ENCODE measurements at regions not wholly inside any gene's neighbourhood (a gene's known extent, or its start where the extent isn't known, plus 50 kb on each side); places are given as distances from the start of the nearest gene placed in this dataset.
A peak's percentile ranks its signal among the peaks of the same experiment; 100 is the strongest.
"Not testable (repeated sequence)": the region's sequence is repeated elsewhere in the genome, so short reads cannot be mapped to it uniquely, and the experiment has no call there.

DNA sequence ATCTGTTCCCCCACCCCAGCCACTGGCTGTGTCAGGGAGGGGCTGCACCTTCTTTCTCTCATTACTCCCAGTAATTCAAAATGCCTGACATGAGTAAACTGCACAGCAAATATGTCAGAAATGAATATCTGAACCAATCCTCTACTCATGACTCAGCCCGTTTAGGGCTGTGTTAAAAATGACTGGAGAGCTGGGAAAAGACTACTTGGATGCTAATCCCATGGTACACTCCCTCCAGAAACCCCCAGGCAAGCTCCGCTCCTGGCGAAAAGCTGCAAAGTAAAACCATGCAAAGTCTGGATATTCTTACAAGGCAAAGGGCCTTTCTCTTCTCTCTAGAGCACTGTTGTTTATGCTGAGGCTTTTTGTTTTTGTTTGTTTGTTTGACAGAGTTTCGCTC lies 448.1 kb upstream of the DYNLRB2 start:
- H2BK120ac ChIP-seq (ENCODE audit: insufficient read depth, low read length, poor library complexity) = no peak overlapping the region
- no peak overlapping the region for H4K12ac ChIP-seq (ENCODE audit: low read depth, low read length)
- no peaks in the 10 kb centered on the region for H3K27me3 ChIP-seq (ENCODE audit: insufficient read depth, low read length)
- no peak overlapping the region for H3K14ac ChIP-seq (ENCODE audit: low read length)
- peaks cover 0 to 3% of the 10 kb centered on the region in 2 experiments for H3K4me1 ChIP-seq (ENCODE audit: control insufficient read depth in 1 of 2, insufficient read depth in 2 of 2, low read length in 2 of 2)
- no peak overlapping the region for H3K4ac ChIP-seq (ENCODE audit: low read depth, low read length)
- no peak overlapping the region for H2BK12ac ChIP-seq (ENCODE audit: low read length)
- no peak overlapping the region for H3K23ac ChIP-seq (ENCODE audit: low read length)
- no peaks in the 10 kb centered on the region for H3K79me1 ChIP-seq (ENCODE audit: low read length)
- DNase-seq = peak; percentile 79 to 88
- H3K36me3 ChIP-seq (ENCODE audit: control insufficient read depth in 1 of 2, insufficient read depth in 2 of 2, low read length in 2 of 2) = no peaks in the 10 kb centered on the region
- H3K79me2 ChIP-seq (ENCODE audit: control insufficient read depth, insufficient read depth, low read length, poor library complexity) = no peaks in the 10 kb centered on the region
- H2AK5ac ChIP-seq (ENCODE audit: low read length) = no peak overlapping the region
- H2BK5ac ChIP-seq (ENCODE audit: low read depth, low read length, poor library complexity) = no peak overlapping the region
- no peak overlapping the region for H4K8ac ChIP-seq (ENCODE audit: low read depth, low read length)
- no peak overlapping the region for H3K9ac ChIP-seq (ENCODE audit: low read length)
- H3K4me3 ChIP-seq (ENCODE audit: low read depth, low read length) = no peak overlapping the region
- no peaks in the 10 kb centered on the region for H3K9me3 ChIP-seq (ENCODE audit: insufficient read depth, low read depth, low read length)
- no peak overlapping the region for H3K4me2 ChIP-seq (ENCODE audit: low read length)
- no peak overlapping the region for H2AFZ ChIP-seq (ENCODE audit: insufficient read depth, low read length, poor library complexity)
- no peak overlapping the region for H3K18ac ChIP-seq (ENCODE audit: low read length)
- no peak overlapping the region for H3K27ac ChIP-seq (ENCODE audit: low read depth, low read length)
- no CpG with 5 or more reads among the region's 4 CpGs for WGBS (ENCODE audit: extremely low coverage, insufficient coverage, insufficient read length)
- no peak overlapping the region for H4K91ac ChIP-seq (ENCODE audit: low read depth, low read length)

DNA sequence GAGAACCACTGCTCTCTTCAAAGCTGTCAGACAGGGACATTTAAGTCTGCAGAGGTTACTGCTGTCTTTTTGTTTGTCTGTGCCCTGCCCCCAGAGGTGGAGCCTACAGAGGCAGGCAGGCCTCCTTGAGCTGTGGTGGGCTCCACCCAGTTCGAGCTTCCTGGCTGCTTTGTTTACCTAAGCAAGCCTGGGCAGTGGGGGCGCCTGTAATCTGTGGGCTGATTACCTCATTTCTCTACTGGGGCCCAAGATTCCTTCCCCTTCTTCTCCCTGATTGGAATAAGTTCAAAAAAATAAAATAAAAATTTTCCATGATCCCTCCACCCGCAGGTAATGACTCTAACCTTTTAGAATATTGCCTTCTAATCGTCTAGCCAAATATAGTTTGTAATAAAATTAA lies 449.3 kb upstream of the DYNLRB2 start:
- H4K91ac ChIP-seq (ENCODE audit: low read depth, low read length); H3K23ac ChIP-seq (ENCODE audit: low read length); H4K12ac ChIP-seq (ENCODE audit: low read depth, low read length); DNase-seq; H3K36me3 ChIP-seq (ENCODE audit: control insufficient read depth in 1 of 2, insufficient read depth in 2 of 2, low read length in 2 of 2); H3K4me1 ChIP-seq (ENCODE audit: control insufficient read depth in 1 of 2, insufficient read depth in 2 of 2, low read length in 2 of 2); H3K79me1 ChIP-seq (ENCODE audit: low read length); H3K9ac ChIP-seq (ENCODE audit: low read length); H3K18ac ChIP-seq (ENCODE audit: low read length); H2BK120ac ChIP-seq (ENCODE audit: insufficient read depth, low read length, poor library complexity); H3K14ac ChIP-seq (ENCODE audit: low read length); H3K4me2 ChIP-seq (ENCODE audit: low read length); H2BK12ac ChIP-seq (ENCODE audit: low read length); H2AFZ ChIP-seq (ENCODE audit: insufficient read depth, low read length, poor library complexity); H4K8ac ChIP-seq (ENCODE audit: low read depth, low read length); H2AK5ac ChIP-seq (ENCODE audit: low read length); H3K4me3 ChIP-seq (ENCODE audit: low read depth, low read length); H2BK5ac ChIP-seq (ENCODE audit: low read depth, low read length, poor library complexity); H3K27ac ChIP-seq (ENCODE audit: low read depth, low read length); H3K79me2 ChIP-seq (ENCODE audit: control insufficient read depth, insufficient read depth, low read length, poor library complexity); H3K27me3 ChIP-seq (ENCODE audit: insufficient read depth, low read length); H3K9me3 ChIP-seq (ENCODE audit: insufficient read depth, low read depth, low read length); H3K4ac ChIP-seq (ENCODE audit: low read depth, low read length): not testable (repeated sequence)
- no CpG with 5 or more reads among the region's 4 CpGs for WGBS (ENCODE audit: extremely low coverage, insufficient coverage, insufficient read length)

DNA sequence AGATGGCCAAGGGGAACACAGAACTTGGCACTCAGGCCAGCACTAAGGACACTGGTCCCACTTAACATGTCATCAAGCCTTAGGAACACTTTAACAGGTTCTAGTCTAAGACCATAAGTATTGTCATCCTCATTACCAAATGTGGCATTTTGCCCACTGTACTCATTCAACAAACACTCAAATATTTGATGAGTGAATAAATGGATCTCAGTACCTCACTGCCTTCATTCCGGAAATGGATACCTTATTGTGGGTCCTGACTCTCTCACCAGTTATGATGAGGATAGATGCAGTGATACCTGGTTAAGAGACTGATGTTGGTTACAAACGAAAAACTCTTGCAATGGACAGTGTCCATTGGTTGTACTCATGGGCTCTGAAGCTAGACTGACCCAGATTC lies 455.2 kb upstream of the DYNLRB2 start:
- Histone ChIP-seq H3K14ac (ENCODE audit: low read length) (no peak overlapping the region), H3K4me3 (ENCODE audit: low read depth, low read length) (no peak overlapping the region), H3K9ac (ENCODE audit: low read length) (no peak overlapping the region), H3K4me2 (ENCODE audit: low read length) (no peak overlapping the region), H4K8ac (ENCODE audit: low read depth, low read length) (no peak overlapping the region), H3K27ac (ENCODE audit: low read depth, low read length) (no peak overlapping the region), H2AFZ (ENCODE audit: insufficient read depth, low read length, poor library complexity) (no peak overlapping the region), H2AK5ac (ENCODE audit: low read length) (no peak overlapping the region), H3K36me3 (ENCODE audit: control insufficient read depth in 1 of 2, insufficient read depth in 2 of 2, low read length in 2 of 2) (no peaks in the 10 kb centered on the region), H3K4me1 (ENCODE audit: control insufficient read depth in 1 of 2, insufficient read depth in 2 of 2, low read length in 2 of 2) (peaks cover 0 to 2% of the 10 kb centered on the region in 2 experiments), H3K18ac (ENCODE audit: low read length) (no peak overlapping the region), H2BK120ac (ENCODE audit: insufficient read depth, low read length, poor library complexity) (no peak overlapping the region), H3K4ac (ENCODE audit: low read depth, low read length) (no peak overlapping the region), H3K9me3 (ENCODE audit: insufficient read depth, low read depth, low read length) (no peaks in the 10 kb centered on the region), H3K79me1 (ENCODE audit: low read length) (peaks cover 2% of the 10 kb centered on the region), H2BK12ac (ENCODE audit: low read length) (no peak overlapping the region), H3K27me3 (ENCODE audit: insufficient read depth, low read length) (no peaks in the 10 kb centered on the region), H3K23ac (ENCODE audit: low read length) (no peak overlapping the region), H4K91ac (ENCODE audit: low read depth, low read length) (no peak overlapping the region), H2BK5ac (ENCODE audit: low read depth, low read length, poor library complexity) (no peak overlapping the region), H4K12ac (ENCODE audit: low read depth, low read length) (no peak overlapping the region), H3K79me2 (ENCODE audit: control insufficient read depth, insufficient read depth, low read length, poor library complexity) (no peaks in the 10 kb centered on the region)
- no peak for DNase-seq
- WGBS (ENCODE audit: extremely low coverage, insufficient coverage, insufficient read length) = no CpG with 5 or more reads among the region's 2 CpGs

DNA sequence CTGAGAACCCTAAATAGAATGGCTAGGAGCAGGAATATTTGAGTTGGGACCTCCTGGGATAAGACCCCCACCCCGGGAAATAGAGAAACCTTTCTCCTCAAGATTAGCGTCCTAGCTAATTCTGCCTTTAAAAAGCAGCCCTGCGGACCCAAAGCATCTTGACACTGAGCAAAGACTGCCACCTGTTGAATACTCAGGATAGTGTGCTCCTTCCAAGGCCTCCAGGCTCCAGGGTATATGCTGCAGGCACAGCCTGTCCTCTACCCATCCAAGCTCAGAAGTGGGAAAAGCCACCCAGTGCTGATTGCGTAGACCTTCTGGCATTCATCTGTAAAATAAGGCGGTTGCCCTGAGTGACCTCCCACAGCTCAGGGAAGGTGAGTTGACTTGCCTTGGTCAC lies 456.2 kb upstream of the DYNLRB2 start:
- Histone ChIP-seq H2BK12ac (ENCODE audit: low read length) (no peak overlapping the region), H3K4ac (ENCODE audit: low read depth, low read length) (no peak overlapping the region), H3K27me3 (ENCODE audit: insufficient read depth, low read length) (no peaks in the 10 kb centered on the region), H3K4me2 (ENCODE audit: low read length) (no peak overlapping the region), H3K79me2 (ENCODE audit: control insufficient read depth, insufficient read depth, low read length, poor library complexity) (no peaks in the 10 kb centered on the region), H3K4me1 (ENCODE audit: control insufficient read depth in 1 of 2, insufficient read depth in 2 of 2, low read length in 2 of 2) (peaks cover 0 to 2% of the 10 kb centered on the region in 2 experiments), H4K8ac (ENCODE audit: low read depth, low read length) (no peak overlapping the region), H3K9ac (ENCODE audit: low read length) (no peak overlapping the region), H3K14ac (ENCODE audit: low read length) (no peak overlapping the region), H3K4me3 (ENCODE audit: low read depth, low read length) (no peak overlapping the region), H3K9me3 (ENCODE audit: insufficient read depth, low read depth, low read length) (no peaks in the 10 kb centered on the region), H4K91ac (ENCODE audit: low read depth, low read length) (no peak overlapping the region), H2AK5ac (ENCODE audit: low read length) (no peak overlapping the region), H3K23ac (ENCODE audit: low read length) (no peak overlapping the region), H4K12ac (ENCODE audit: low read depth, low read length) (no peak overlapping the region), H3K18ac (ENCODE audit: low read length) (no peak overlapping the region), H2BK120ac (ENCODE audit: insufficient read depth, low read length, poor library complexity) (no peak overlapping the region), H3K79me1 (ENCODE audit: low read length) (peaks cover 2% of the 10 kb centered on the region), H2AFZ (ENCODE audit: insufficient read depth, low read length, poor library complexity) (no peak overlapping the region), H3K27ac (ENCODE audit: low read depth, low read length) (no peak overlapping the region), H3K36me3 (ENCODE audit: control insufficient read depth in 1 of 2, insufficient read depth in 2 of 2, low read length in 2 of 2) (no peaks in the 10 kb centered on the region), H2BK5ac (ENCODE audit: low read depth, low read length, poor library complexity) (no peak overlapping the region)
- WGBS (ENCODE audit: extremely low coverage, insufficient coverage, insufficient read length) = no CpG with 5 or more reads among the region's 5 CpGs
- peak; percentile 75 to 85 for DNase-seq

All from trophoblast cell (in vitro differentiated cells and primary cell).